A673 (cell line): ENCODE measurements at regions not wholly inside any gene's neighbourhood (a gene's known extent, or its start where the extent isn't known, plus 50 kb on each side); places are given as distances from the start of the nearest gene placed in this dataset.

Source experiments
- CTCF ChIP-seq: fragments of 300-800, 200-600 bp; sonication (generic); conservative IDR thresholded peaks from 2 replicates; pipeline ENCODE4 v1.5.1; 2017; ENCODE audit warnings: low read depth, mild to moderate bottlenecking, antibody characterized with exemption, low read length, moderate library complexity, mixed read lengths
- EZH2 ChIP-seq: fragments of 200-600 bp; sonication (generic); IDR thresholded peaks from 2 replicates; pipeline ENCODE4 v1.6.1; 2017; ENCODE audit warnings: borderline replicate concordance, low read depth, mild to moderate bottlenecking, mixed read lengths, antibody characterized with exemption, low read length; ENCODE audit not compliant: poor library complexity, severe bottlenecking

GRCh38 chr1:227391211-227391610 is 72.9 kb upstream of the CDC42BPA start:
- TF ChIP-seq CTCF: no peak
- TF ChIP-seq EZH2: no peak
